T-cell (primary cell): ENCODE measurements at regions not wholly inside any gene's neighbourhood (a gene's known extent, or its start where the extent isn't known, plus 50 kb on each side); places are given as distances from the start of the nearest gene placed in this dataset.
A peak's percentile ranks its signal among the peaks of the same experiment; 100 is the strongest.

Source experiments
- ATAC-seq, 4 experiments: fragments of 200-7000 bp in 3 of 4; fragments of 150-1000 bp in 1 of 4; cut with Tn5 transposase; replicated peaks in 1 of 4; 1 replicate in 3 of 4; 2 replicates in 1 of 4; pipeline ENCODE4 v1.10.0; 2021; ENCODE audit warnings: moderate library complexity in 3 of 4, mild to moderate bottlenecking in 2 of 4, moderate number of reproducible peaks in 1 of 4
- CTCF ChIA-PET, 2 donors: fragments of 300-600 bp; sonication (Branson Sonifier 250); formaldehyde crosslinking; loops; one replicate each; lab custom pipeline; 2022; ENCODE audit warnings: antibody characterized with exemption in 2 of 2; lab: Charles Lee
- POLR2A ChIA-PET, 2 donors: fragments of 300-600 bp; sonication (Branson Sonifier 250); formaldehyde crosslinking; loops; one replicate each; lab custom pipeline; 2022; ENCODE audit warnings: antibody characterized with exemption in 2 of 2; lab: Charles Lee
- DNase-seq, 35 experiments: peaks; one replicate each; pipeline versions ENCODE4 v3.0.0 to v3.0.0-alpha.2; 2013 to 2023
- H3K27ac ChIP-seq: one replicate; pipeline ENCODE4 v1.5.1; 2013; ENCODE audit warnings: low read length
- H3K27me3 ChIP-seq, 2 experiments: replicated peaks in 1 of 2; 1 replicate in 1 of 2; 2 replicates in 1 of 2; pipeline versions ENCODE4 v1.6.1 to v1.7.0; 2013; ENCODE audit warnings: low read length in 1 of 2, mixed read lengths in 1 of 2; ENCODE audit not compliant: control insufficient read depth in 2 of 2, insufficient read depth in 2 of 2; ENCODE audit errors: extremely low read depth in 1 of 2
- H3K36me3 ChIP-seq, 2 donors: 1 replicate in 1 of 2; 2 replicates in 1 of 2; pipeline versions ENCODE4 v1.6.1 to v1.7.0; 2013; ENCODE audit warnings: low read length in 1 of 2; ENCODE audit not compliant: control insufficient read depth in 2 of 2, insufficient read depth in 1 of 2; ENCODE audit errors: extremely low read depth in 1 of 2
- H3K4me1 ChIP-seq, 2 experiments: 1 replicate in 1 of 2; 2 replicates in 1 of 2; pipeline versions ENCODE4 v1.6.1 to v1.7.0; 2013; ENCODE audit warnings: low read length in 2 of 2, mixed read lengths in 1 of 2; ENCODE audit not compliant: insufficient read depth in 2 of 2, control insufficient read depth in 1 of 2; ENCODE audit errors: extremely low read depth in 1 of 2
- H3K4me3 ChIP-seq, 2 donors: 1 replicate in 1 of 2; 2 replicates in 1 of 2; pipeline versions ENCODE4 v1.5.1 to v1.7.0; 2013; ENCODE audit warnings: mild to moderate bottlenecking in 2 of 2, low read length in 1 of 2, moderate library complexity in 1 of 2; ENCODE audit not compliant: control insufficient read depth in 1 of 2; ENCODE audit errors: extremely low read depth in 1 of 2
- H3K9me3 ChIP-seq: 2 replicates; pipeline ENCODE4 v1.7.0; 2013
- H3K27ac Mint-ChIP-seq, 2 donors: one replicate each; pipeline ENCODE4 v1.8.0; 2020 to 2021; ENCODE audit warnings: mild to moderate bottlenecking in 2 of 2, mixed read lengths in 2 of 2
- H3K27me3 Mint-ChIP-seq, 2 donors: one replicate each; pipeline ENCODE4 v1.8.0; 2021 to 2022; ENCODE audit warnings: mixed read lengths in 2 of 2
- H3K36me3 Mint-ChIP-seq: one replicate; pipeline ENCODE4 v1.8.0; 2021; ENCODE audit warnings: mixed read lengths
- H3K4me1 Mint-ChIP-seq, 3 donors: one replicate each; pipeline ENCODE4 v1.8.0; 2020 to 2022; ENCODE audit warnings: mixed read lengths in 3 of 3, mild to moderate bottlenecking in 1 of 3
- H3K4me3 Mint-ChIP-seq, 3 donors: one replicate each; pipeline ENCODE4 v1.8.0; 2020 to 2022; ENCODE audit warnings: mild to moderate bottlenecking in 3 of 3, mixed read lengths in 3 of 3, moderate library complexity in 3 of 3
- H3K9me3 Mint-ChIP-seq, 3 donors: one replicate each; pipeline ENCODE4 v1.8.0; 2020 to 2022; ENCODE audit warnings: mixed read lengths in 3 of 3
- WGBS: methylation state at CpG from one replicate; pipeline ENCODE4 v1.1.5; 2013; ENCODE audit warnings: missing lambda C conversion rate; ENCODE audit not compliant: insufficient coverage; 5-methylcytosine and 5-hydroxymethylcytosine counted together

DNA sequence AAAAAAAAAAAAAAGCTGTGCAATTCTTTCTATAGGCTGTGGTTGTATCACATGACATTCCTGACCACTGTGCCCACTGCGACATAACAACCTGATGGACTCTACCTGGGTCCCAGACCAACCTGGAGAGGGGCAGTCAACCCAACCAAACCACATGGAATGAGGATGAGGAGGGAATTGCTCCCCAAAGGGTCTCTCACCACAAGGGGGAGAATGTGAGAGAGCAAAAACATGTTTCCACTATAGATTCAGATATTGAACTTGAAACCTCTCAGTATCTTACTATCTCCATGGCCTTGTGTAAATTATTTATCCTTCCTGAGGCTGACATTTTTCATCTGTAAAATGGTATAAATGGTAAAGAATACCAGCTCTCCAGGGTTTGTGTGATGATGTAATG is 66.9 kb upstream of the SV2C start:
- Histone ChIP-seq H3K4me1 (no peaks in the 10 kb centered on the region), H3K36me3 (no peaks in the 10 kb centered on the region), H3K27me3 (no peaks in the 10 kb centered on the region), H3K4me3 (no peak overlapping the region), H3K27ac (no peak overlapping the region), H3K9me3 (no peaks in the 10 kb centered on the region)
- ChIA-PET CTCF (no interaction called here), POLR2A (no interaction called here)
- ATAC-seq (no peak), DNase-seq (peak in 1 of 35 experiments; percentile 3)
- WGBS, result no CpG with 5 or more reads among the region's 1 CpG
- Mint-ChIP-seq H3K4me3 (no peak overlapping the region), H3K4me1 (no peaks in the 10 kb centered on the region), H3K27me3 (peaks cover 23 to 27% of the 10 kb centered on the region in 2 donors), H3K36me3 (no peaks in the 10 kb centered on the region), H3K27ac (no peak overlapping the region), H3K9me3 (peaks cover 0 to 4% (median 0%) of the 10 kb centered on the region in 3 donors)

DNA sequence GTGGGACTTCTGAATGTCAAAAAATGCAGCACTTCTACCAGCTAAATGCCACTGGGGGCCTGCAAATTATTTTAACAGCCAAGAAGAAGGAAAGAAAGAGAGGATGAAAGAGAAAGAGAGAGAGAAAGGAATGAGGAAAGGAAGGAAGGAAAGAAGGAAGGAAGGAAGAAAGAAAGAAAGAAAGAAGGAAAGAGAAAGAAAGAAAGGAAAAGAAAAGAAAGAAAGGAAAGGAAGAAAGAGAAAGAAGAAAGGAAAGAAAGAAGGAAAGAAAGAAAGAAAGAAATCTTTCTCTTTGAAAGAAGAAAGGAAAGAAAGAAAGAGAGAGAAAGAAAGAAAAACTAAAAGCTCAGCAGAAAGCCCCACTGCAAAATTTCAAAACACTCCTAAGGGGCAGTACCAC is 69.2 kb upstream of the SV2C start:
- no peak overlapping the region for H3K27ac Mint-ChIP-seq
- no peak for DNase-seq
- no peak overlapping the region for H3K27ac ChIP-seq
- no peaks in the 10 kb centered on the region for H3K4me1 ChIP-seq
- peaks cover 19 to 22% of the 10 kb centered on the region in 2 donors for H3K27me3 Mint-ChIP-seq
- H3K4me3 ChIP-seq, result no peak overlapping the region
- peaks cover 0 to 4% (median 0%) of the 10 kb centered on the region in 3 donors for H3K9me3 Mint-ChIP-seq
- no peaks in the 10 kb centered on the region for H3K36me3 Mint-ChIP-seq
- no peaks in the 10 kb centered on the region for H3K4me1 Mint-ChIP-seq
- no peaks in the 10 kb centered on the region for H3K27me3 ChIP-seq
- no peaks in the 10 kb centered on the region for H3K36me3 ChIP-seq
- H3K4me3 Mint-ChIP-seq, result no peak overlapping the region
- CTCF ChIA-PET, result no interaction called here
- ATAC-seq, result no peak
- no peaks in the 10 kb centered on the region for H3K9me3 ChIP-seq
- POLR2A ChIA-PET, result no interaction called here

DNA sequence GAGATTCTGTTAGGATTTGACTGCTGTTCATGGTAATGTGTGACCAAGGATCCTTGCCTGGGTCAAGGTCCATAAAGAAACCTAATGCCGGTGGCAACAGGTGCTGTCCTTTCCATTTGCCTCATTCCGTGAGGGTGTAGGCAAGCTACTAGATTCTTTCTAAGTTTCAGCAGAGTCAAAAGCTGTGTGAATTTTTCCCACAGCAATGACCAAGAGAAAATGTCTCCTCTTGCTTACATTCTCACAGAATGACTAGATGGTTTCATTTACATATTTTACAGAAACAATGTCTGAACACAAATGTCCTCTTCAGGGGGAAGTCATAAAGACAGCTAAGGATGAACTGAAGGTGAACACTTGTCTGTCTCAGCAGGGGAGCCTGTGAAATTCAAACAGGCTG is 75.3 kb upstream of the SV2C start:
- Histone ChIP-seq H3K36me3 (no peaks in the 10 kb centered on the region), H3K4me3 (no peak overlapping the region), H3K27me3 (peaks cover 0 to 2% of the 10 kb centered on the region in 2 experiments), H3K9me3 (no peaks in the 10 kb centered on the region), H3K4me1 (no peaks in the 10 kb centered on the region), H3K27ac (no peak overlapping the region)
- Mint-ChIP-seq H3K4me1 (no peaks in the 10 kb centered on the region), H3K9me3 (peaks cover 0 to 2% (median 0%) of the 10 kb centered on the region in 3 donors), H3K4me3 (no peak overlapping the region), H3K27ac (no peak overlapping the region), H3K36me3 (no peaks in the 10 kb centered on the region), H3K27me3 (peaks cover 12 to 18% of the 10 kb centered on the region in 2 donors)
- POLR2A ChIA-PET, result no interaction called here
- no peak for ATAC-seq
- CTCF ChIA-PET, result no interaction called here
- DNase-seq, result no peak
- WGBS, result 95% methylated on average over 2 of the region's 2 CpGs

DNA sequence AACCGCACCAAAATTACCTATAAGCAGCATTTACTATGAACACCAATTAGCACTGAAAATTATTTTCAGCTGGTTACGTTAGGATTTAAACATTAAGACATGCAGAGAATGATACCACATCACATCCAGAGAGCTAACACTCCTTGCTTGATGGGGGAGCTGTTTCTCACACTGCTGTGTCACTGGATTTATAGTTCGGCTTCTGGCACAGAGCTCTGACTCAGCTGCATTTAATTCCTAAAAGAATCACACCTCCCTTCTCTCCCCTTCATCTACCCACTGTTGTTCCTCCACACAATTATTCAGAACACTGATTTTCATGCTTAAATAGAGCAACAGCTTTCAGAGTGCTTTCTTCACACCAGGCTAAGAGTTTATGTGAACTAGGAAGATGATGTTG is 82.6 kb upstream of the SV2C start:
- Histone ChIP-seq H3K9me3 (no peaks in the 10 kb centered on the region), H3K4me3 (no peak overlapping the region), H3K27me3 (peaks cover 2 to 6% of the 10 kb centered on the region in 2 experiments), H3K27ac (no peak overlapping the region), H3K4me1 (no peaks in the 10 kb centered on the region), H3K36me3 (no peaks in the 10 kb centered on the region)
- H3K9me3 Mint-ChIP-seq, result peaks cover 9 to 19% (median 11%) of the 10 kb centered on the region in 3 donors
- POLR2A ChIA-PET, result no interaction called here
- H3K36me3 Mint-ChIP-seq, result no peaks in the 10 kb centered on the region
- H3K4me1 Mint-ChIP-seq, result no peaks in the 10 kb centered on the region
- ATAC-seq, result no peak
- no peak for DNase-seq
- no peak overlapping the region for H3K4me3 Mint-ChIP-seq
- CTCF ChIA-PET, result no interaction called here
- 100% methylated on average over 1 of the region's 3 CpGs for WGBS
- H3K27me3 Mint-ChIP-seq, result peaks cover 14 to 15% of the 10 kb centered on the region in 2 donors
- H3K27ac Mint-ChIP-seq, result no peak overlapping the region

DNA sequence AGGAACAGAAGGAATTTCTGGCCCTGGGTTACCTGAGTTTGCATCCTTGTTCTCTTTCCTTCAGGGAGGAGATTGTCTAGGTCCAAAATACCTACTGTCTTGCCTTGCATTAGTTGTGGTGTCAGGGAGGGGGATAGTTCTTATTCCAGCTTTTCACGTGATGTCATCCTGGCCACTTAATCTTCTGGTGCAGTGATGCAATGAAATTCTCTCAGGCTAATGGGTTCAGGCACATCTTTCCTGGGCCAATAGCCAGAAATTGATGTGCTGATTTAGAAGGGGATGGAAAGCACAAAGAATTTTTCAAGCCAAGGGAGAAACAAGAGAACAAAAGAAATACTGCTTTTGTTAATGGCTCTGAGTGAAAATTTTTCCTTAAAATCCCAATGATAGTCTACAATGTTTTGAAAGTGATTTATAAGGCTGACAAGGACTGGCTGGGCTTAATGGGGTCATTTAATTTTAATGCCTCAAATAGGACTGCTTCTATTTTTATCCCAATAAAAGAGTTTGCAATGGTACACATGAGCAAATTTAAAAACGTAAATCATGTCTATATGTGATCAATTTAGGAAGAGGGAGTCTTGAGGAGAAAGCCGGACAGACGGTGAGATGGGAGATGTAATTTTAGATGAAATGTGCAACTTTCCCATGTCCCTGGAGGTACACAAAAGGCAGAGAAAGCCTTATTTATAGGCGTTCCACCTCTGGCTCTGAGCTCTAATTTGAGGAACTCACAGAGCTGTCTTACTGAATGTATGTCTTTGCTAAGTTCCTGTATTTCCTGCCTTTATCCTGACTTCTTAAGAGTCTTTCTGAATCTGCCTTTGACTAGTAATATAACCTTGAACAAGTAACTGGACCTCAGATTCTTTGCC is 89.3 kb upstream of the SV2C start:
- H3K36me3 ChIP-seq, result no peaks in the 10 kb centered on the region
- H3K36me3 Mint-ChIP-seq, result no peaks in the 10 kb centered on the region
- peaks cover 4 to 18% (median 9%) of the 10 kb centered on the region in 3 donors for H3K9me3 Mint-ChIP-seq
- no peak overlapping the region for H3K27ac Mint-ChIP-seq
- H3K4me3 ChIP-seq, result no peak overlapping the region
- POLR2A ChIA-PET, result no interaction called here
- DNase-seq, result no peak
- no peak overlapping the region for H3K27ac ChIP-seq
- ATAC-seq, result no peak
- WGBS, result 62% methylated on average over 3 of the region's 5 CpGs
- no peaks in the 10 kb centered on the region for H3K9me3 ChIP-seq
- H3K4me3 Mint-ChIP-seq, result no peak overlapping the region
- no peaks in the 10 kb centered on the region for H3K27me3 ChIP-seq
- H3K27me3 Mint-ChIP-seq, result peaks cover 8 to 26% of the 10 kb centered on the region in 2 donors
- no peaks in the 10 kb centered on the region for H3K4me1 ChIP-seq
- H3K4me1 Mint-ChIP-seq, result no peaks in the 10 kb centered on the region
- CTCF ChIA-PET, result no interaction called here

DNA sequence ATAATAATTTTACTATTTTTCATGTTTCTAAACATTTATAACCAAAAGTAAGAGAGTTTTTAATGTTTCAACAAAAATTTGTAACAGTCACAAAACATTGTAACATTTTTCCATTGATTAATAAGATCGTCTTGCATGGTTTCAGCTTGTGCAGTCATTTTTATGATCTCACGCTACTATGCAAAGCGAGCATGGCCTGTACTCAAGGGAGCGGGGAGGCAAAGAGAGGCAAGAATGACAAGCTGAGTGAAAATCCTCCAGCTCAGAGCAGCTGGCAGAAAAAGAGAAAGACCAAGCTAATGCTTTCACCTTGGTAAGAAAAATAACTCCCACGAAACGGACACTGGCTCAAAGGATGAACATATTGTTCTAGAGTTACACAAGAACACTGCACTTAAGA is 90.0 kb upstream of the SV2C start:
- H3K9me3 ChIP-seq, result no peaks in the 10 kb centered on the region
- Mint-ChIP-seq H3K4me1 (no peaks in the 10 kb centered on the region), H3K4me3 (no peak overlapping the region), H3K36me3 (no peaks in the 10 kb centered on the region), H3K9me3 (peaks cover 0 to 11% (median 2%) of the 10 kb centered on the region in 3 donors), H3K27ac (no peak overlapping the region), H3K27me3 (peaks cover 8 to 26% of the 10 kb centered on the region in 2 donors)
- H3K27ac ChIP-seq, result no peak overlapping the region
- no peak for ATAC-seq
- H3K36me3 ChIP-seq, result no peaks in the 10 kb centered on the region
- H3K27me3 ChIP-seq, result no peaks in the 10 kb centered on the region
- 100% methylated on average over 2 of the region's 6 CpGs for WGBS
- H3K4me1 ChIP-seq, result no peaks in the 10 kb centered on the region
- no peak overlapping the region for H3K4me3 ChIP-seq
- ChIA-PET CTCF (no interaction called here), POLR2A (no interaction called here)
- no peak for DNase-seq
